ENCODE measurements at regions not wholly inside any gene's neighbourhood (a gene's known extent, or its start where the extent isn't known, plus 50 kb on each side); places are given as distances from the start of the nearest gene placed in this dataset.
"Not testable (repeated sequence)": the region's sequence is repeated elsewhere in the genome, so short reads cannot be mapped to it uniquely, and the experiment has no call there.

DNA sequence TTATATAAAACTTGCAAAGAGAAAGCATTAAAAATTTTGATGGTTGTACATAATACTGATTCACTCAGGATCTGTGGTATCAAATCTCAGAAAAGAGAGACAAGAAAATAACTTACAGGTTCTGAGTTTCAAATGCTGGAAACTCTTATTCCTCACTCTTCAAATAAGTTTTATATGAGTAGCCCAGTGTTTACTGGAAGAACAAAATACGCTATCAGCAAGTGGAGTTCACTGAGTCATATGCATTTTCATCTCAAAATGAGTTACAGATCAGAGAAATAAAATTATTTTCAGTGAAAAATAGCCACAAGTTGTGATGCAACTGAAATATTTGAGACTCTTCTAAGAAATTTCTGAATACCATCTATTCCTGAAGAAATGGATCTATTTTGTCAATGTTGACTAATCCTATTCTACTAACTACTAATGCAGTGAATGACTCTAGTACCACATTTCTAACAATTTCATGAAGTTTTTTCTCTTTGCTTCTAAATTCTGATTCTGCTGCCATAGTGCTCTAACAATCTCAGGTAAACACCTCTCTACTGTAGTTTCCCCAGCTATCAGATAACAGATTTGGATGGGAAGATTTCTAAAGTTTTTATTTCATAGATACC, 391.7 kb downstream of the ZEB2 start:
- DNase-seq: no peak

DNA sequence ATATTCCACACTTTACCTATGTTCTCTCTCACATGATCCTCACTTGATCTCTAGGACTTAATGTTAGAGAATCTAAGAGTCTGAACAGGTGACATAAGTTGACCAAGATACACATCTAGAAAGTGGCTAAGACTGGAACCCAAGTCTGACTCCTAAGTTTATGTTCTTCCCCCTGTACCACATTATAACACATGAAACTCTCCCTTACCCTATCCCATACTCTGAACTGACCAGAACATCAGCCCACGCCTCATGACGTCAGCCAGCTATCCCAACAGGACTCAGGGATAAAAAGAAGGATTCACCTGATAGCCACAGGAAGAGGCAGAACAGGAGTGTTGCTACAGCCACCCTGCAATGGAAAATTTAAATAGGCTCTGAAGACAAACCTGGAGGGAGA, 392.2 kb downstream of the ZEB2 start:
- no peak for DNase-seq

DNA sequence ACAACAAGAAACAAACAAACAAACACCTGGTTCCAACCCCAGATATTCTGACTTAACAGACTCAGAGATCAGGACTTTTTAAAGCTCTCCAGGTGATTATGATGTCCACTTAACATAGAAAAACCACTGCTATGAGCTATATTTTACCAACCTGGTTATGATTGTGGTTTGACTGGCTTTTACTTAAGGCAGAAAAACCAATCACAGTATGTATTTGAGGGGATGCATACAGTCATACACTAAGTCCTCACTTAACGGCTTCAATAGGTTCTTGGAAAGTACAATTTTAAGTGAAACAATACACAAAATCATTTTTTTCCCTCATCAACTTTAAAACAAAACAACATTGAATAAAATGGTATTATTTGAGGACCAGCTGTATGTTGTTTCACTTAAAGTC, 393.6 kb downstream of the ZEB2 start:
- DNase-seq: no peak

DNA sequence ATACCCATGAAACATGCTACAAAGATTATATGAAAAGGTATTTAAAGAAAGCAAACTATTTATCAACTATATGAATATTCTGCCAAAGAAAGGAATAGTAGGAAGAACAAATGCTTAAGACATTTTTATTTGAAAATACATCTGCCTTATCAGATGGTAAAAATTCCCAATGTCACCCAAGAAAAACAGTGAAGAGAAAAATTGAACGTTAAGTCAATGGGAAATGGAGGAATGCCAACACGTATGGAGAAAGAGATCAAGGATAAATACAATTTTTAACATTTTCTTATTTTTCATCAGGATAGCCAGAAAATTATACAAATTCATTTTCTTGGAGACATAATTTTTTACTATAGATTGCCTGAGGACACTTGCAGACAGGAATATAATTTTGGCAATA, 394.2 kb downstream of the ZEB2 start:
- no peak for DNase-seq

DNA sequence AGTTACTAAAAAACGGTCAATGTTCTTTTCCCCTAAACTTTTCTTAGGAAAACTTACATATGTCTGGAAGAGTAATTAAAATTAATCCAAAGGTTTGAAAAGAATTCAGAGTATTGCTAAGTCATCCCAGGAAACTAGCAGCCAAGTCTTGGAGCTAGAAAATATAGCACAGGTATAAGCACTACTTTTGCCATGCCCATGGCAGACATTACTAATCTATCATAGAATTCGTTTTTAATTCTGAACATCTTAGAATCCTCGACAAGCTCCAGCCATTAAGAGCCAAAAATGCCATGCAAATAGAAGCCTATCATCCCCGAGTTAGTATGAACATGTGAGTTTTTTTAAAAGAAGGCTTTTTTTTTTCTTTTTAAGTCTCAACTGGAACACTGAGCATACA, 395.0 kb downstream of the ZEB2 start:
- DNase-seq: no peak

DNA sequence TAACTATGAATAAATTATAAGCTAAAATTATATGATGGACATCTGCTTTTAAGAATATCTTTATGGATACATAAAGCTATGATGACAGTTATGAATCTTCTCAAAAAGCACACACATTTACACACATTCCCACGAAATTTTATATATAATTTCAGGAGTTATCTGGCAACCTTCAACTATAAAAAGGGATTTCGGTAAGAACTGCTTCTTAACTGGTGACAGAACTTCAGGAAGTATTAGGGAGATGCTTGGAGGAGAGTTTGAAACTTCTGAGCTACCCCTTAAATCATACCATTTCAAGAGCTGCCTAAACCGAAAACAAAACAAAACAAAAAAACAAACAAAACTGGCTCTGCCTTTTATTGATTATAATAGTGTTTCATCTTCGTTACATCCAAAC, 399.4 kb downstream of the ZEB2 start:
- no peak for DNase-seq

DNA sequence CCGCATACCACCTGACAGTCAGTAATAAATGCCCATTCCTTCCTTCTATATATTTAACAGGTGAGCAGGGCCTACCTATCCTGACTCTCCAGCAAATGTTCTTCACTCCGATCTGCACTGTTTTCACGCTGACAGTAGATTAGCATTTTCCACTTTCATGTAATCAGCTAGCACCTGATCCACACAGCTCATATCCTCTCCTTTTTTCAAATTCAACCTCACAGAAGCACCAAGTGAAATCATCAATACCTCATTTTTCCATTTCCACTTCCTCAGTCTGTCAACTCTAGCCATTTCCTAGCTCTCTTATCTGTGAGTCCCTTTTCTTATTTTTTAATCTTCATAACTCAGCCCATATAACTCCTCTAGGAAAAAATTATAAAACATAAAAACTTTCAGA, 402.8 kb downstream of the ZEB2 start:
- no peak for DNase-seq

DNA sequence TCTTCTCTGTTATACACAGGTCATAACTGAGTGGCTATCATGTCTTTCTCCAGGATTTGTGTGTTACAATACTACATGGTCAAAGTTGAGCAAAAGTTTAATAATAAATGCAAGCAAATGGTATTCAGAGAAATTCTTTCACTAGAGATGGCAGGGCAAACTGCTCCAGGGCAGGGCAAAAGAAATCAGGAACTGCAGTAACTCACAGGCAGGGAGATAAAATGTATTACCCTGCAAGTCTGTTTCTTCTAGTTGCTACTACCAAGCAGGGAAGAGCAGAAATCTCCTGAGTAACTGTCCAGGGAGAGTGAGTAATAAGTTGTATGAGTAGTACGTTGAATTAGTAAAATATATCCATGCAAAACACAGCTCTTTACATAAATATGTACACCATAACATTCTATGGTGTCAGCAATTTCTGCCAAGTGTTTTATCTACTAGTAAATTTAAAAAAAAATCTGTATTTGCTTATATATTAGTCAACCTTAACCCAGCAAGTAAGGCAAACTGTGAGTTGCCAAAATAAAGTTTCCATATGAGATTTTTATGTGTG, 404.1 kb downstream of the ZEB2 start:
- no peak for DNase-seq

DNA sequence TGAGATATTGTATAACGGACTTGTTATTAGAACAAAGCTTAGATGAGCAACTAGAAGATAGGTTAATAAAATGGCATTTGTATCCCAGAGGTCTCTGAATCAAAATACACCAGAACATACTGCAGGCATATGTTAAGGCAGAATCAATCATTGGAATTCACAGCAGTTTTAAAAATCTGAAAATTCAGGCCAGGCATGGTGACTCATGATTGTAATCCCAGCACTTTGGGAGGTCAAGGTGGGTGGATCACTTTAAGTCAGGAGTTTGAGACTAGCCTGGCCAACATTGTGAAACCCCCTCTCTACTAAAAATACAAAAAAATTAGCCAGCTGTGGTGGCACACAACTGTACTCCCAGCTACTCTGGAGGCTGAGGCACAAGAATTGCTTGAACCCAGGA, 405.2 kb downstream of the ZEB2 start:
- DNase-seq: no peak

DNA sequence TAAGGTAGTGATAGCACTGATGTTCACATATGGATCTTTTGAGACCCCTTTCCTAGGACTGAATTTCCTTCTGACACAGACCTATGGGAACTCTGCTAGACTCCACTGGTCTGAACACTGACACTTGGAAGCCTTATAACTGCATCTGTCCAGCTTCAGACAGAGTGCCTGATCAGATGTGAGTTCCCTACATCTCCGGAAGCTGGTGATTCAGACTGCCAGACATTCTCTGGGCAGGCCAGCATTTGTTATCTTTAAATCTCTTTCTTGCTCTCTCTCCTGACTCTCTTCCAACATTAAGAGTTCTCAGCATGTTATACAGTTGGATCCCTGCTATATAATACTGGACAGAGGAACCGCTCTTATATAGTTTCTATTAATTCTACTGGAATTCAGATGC, 408.5 kb downstream of the ZEB2 start:
- no peak for DNase-seq

DNA sequence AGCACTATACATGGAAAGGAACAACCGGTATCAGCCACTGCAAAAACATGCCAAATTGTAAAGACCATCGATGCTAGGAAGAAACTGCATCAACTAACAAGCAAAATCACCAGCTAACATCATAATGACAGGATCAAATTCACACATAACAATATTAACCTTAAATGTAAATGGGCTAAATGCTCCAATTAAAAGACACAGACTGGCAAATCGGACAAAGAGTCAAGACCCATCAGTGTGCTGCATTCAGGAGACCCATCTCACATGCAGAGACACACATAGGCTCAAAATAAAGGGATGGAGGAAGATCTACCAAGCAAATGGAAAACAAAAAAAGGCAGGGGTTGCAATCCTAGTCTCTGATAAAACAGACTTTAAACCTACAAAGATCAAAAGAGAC, 413.8 kb downstream of the ZEB2 start:
- not testable (repeated sequence) for DNase-seq

DNA sequence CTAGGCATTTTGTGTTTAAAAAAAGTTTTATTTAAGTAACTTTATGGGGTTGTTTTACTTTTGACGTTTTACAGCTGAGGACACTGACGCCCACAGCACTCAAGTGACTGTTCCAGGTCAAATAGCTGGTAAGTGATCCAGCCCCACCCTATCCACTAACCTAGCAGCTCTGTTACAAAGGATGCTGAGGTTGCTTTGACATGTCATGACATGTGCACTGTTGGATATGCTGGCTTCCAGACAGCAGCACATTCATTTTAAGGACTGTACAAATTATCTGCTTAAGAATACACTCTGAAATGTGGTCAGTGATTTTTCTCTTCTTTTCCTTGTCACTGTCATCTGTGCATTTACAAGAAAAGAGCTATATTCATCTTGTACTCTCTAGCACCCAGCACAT, 417.5 kb downstream of the ZEB2 start:
- DNase-seq: no peak

DNA sequence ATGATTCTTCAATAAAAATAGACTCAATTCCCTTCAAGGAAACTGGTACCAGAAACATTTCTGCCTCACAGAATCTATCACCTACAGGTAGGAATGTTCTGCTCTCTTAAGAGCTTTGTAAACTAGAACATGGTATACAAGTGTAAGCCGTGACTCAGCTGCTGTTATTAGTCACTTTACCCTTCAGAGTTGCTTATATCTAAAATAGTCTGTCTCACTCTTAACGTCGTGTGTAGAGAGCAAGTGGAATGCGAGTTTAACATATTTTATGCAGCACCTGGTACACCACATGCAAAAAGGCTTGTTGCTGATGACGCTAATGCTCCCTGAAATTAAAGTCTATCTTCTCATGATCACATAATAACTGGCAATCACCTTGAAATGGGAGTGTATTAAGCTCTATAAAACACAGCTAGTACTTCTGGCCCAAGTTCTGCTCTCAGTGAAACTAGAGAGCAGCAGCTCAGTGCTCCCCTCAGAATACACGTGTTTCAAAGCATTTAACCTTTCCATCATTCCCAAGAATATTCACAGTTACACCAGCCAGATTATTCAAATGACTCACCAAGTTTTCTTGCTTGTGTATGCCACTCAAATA, 420.0 kb downstream of the ZEB2 start:
- no peak for DNase-seq

DNA sequence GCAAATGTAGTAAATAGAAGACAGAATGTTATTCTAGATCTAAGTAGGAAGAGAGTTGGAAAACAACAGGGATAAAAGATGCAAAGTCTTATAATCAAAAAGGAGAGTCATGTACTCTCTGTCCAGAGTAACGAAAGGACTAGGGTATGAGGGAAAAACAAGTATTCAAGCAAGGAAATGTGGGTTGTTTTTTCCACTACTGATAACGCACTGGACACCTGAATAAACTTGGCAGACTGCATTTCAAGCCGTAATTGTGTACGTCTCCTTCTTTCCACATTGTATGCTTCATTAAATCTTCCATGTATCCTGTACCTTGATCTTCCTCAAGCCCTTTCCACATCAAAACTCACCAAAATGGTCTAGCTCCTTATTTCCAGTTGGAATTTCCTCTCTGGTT, 420.6 kb downstream of the ZEB2 start:
- DNase-seq: no peak

DNA sequence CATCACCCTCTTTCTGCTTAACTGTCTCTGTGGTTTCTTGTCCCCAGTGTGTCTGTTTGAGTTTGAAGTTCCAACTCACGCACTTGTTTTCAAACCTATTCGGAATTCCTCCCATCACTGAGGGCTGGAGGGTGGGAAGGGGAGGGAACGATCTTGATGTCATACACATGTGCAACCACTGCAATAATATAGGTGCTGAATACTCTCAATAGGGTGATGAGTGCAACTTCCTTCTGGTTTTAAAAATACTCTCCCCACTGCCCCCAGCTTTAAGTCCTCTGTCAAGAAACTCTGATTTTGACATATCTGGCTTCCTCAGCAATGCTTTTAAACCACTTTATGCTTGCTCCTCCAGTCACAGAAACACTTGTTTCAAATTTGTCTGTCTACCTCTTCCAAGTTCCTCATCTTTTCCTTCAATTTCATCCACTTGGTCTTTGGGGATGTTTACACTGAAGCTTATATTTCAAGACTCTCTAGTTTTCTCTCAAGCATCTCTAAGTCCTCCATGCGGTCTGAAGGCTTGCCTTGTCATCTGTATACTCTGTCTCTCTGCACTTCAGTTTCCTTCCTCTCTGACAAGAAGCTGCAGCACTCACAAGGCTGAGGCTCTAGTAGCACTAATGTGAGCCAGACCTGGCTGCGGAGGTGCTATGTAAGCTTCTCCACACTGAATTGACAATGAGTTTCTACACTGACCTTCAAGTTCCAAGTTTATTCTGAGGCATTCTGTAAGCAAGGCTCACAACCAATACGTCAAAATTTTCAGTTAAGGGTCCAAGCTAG, 422.3 kb downstream of the ZEB2 start:
- no peak for DNase-seq

DNA sequence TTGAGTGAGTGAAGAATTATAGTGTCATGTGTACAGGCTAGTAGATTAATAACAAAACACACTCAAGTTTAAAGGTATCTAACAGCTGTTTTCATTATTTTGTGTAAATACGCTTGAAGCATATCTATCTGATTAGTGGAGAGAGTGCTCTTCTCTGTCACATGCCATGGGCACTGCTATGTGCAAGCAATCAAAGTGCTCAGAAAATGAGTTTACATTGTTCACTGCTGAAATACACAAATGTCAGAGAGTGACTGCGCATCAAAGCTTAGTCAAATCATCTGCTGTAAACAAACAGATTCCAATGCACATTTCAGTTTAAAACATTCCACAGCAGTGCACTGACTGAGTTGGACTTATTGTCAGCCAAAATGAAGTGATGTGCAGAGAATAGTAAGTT, 423.4 kb downstream of the ZEB2 start:
- DNase-seq: no peak

DNA sequence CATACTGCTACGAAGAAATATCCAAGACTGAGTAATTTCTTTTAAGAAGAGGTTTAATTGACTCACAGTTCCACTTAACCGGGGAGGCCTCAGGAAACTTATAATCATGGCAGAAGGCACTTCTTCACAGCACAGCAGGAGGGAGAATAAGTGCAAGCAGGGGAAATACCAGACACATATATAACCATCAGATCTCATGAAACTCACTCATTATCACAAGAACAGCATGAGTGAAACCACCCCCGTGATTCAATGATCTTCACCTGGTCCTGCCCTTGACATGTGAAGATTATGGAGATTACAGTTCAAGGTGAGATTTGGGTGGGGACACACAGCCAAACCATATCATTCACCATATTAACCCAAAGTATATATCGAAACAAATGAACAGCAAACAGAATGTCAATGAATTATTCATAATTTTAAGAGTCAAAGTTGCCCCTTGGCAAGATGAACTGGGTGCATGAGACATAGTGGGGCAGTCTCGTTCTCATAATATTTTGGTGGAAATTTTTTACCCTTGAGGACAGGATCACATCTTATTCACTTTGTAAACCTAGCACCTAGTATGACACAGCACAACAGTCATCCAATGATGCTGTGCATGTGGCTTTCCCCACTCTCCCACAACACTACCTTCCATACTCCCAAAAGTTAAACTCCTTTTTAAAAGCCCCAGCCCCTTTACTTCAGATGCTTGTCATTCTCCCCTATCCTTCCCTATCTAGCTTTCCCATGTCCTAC, 425.3 kb downstream of the ZEB2 start:
- no peak for DNase-seq

DNA sequence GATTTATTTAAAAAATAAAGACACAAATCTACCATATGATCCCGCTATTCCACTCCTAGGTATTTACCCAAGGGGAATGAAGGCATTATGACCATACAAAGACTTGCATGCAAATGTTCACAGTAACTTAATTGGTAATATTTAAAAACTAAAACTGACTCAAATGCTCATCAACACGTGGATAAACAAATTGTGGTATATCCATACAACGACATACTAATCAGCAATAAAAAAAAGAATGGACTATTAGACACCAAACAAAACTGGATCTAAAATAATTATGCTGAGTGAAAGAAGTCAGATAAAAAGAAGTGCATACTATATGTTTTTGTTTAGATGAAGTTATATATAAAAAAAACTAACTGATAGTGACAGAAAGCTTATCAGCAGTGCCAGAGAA, 428.3 kb downstream of the ZEB2 start:
- no peak for DNase-seq

DNA sequence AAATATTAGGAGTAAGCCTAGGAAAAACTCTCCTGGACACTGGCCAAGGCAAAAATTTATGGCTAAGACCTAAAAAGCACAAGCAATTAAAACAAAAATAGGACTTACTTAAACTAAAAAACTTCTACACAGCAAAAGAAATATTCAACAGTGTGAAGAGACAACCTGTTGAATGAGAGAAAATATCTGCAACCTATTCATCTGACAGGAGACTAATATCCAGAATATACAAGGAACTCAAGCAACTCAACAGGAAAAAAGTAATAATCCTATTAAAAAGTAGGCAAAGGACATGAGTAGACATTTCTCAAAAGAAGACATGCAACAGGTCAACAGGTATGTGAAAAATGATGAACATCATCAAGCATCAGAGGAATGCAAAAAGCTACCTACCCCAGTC, 431.1 kb downstream of the ZEB2 start:
- DNase-seq: no peak

DNA sequence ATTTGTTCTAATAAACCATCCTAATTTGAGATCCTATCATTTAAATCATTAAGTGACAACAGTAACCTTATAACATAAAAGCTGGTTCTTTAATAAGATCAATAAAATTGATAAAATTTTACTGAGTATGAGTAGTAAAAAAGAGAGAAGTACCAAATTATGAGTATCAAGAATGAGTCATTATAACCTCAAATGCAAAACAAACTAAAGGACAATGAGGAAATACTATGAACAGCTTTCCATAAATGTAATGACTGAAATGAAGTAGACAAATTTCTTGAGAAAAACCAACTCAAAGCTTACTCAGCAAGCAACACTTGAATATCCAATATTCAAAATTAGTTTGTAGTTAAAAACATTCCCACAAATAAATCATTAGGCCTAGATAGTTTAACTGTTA, 433.0 kb downstream of the ZEB2 start:
- no peak for DNase-seq

DNA sequence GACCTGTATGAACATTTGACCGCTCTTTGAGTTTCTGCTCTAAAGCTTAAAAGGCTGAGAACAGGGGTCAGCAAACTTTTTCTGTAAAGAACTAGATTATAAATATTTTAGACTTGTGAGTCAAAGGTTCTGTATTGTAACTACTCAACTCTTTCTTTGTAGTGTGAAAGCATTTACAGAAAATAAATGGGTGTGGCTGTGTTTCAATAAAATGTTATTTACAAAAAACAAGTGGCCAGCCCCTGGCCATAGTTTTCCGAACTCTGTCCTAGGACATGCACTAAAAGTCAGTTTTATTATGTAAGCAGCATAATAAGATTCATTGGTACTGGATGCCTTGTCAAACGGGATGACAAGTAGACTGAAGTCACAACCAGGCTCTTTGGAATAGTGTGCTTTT, 434.9 kb downstream of the ZEB2 start:
- no peak for DNase-seq

DNA sequence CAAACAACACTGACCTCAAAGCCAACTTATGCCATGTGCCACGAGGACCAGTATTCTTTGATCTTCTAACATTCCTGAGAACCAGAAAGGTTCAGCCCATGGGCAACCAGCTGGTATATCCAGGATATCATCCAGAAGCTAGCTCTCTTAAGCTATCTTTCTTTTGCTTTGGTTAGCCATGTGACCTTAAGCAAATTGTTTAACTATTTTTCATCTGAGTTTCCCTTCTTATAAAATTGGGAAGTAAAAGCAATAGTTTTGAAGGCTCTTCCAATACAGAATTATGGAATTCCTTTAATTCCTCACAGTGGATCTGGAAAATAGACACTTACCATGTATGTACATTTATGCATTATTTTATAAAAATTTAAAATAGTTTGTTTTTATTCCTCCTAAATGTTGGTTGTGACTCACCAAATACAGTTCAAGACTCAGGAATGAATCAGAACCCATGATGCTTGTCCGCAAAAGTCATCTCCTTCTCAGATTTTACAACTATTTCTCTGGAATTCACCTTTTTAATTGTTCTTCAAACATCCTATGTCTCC, 435.7 kb downstream of the ZEB2 start:
- DNase-seq: no peak

Measured in amygdala (tissue), 56 donors.